Stimulated activated CD4-positive, alpha-beta T cell treated with anti-CD3 and anti-CD28 coated beads, Interleukin-4, amount 100 ng/mL, for 1 hour (primary cell): ENCODE measurements at regions not wholly inside any gene's neighbourhood (a gene's known extent, or its start where the extent isn't known, plus 50 kb on each side); places are given as distances from the start of the nearest gene placed in this dataset.
"Not testable (repeated sequence)": the region's sequence is repeated elsewhere in the genome, so short reads cannot be mapped to it uniquely, and the experiment has no call there.

ENCODE experiments used
- DNase-seq: peaks from one replicate; pipeline ENCODE4 v3.0.0-alpha.2; 2020

GRCh38 chr9:99489060-99489413, 267.0 kb downstream of the SEC61B start:
- no peak for DNase-seq

- no peak for DNase-seq
Observed at GRCh38 chr9:99490729-99491128, 268.6 kb downstream of the SEC61B start.

GRCh38 chr9:99491408-99492158, 269.5 kb downstream of the SEC61B start:
- no peak for DNase-seq

- DNase-seq, result no peak
Observed at GRCh38 chr9:99497641-99498040, 275.6 kb downstream of the SEC61B start.

GRCh38 chr9:99498979-99499378, 276.9 kb downstream of the SEC61B start:
- DNase-seq, result not testable (repeated sequence)

GRCh38 chr9:99505936-99506335, 283.9 kb downstream of the SEC61B start:
- no peak for DNase-seq

- no peak for DNase-seq
Observed at GRCh38 chr9:99506747-99507348, 284.8 kb downstream of the SEC61B start.

- DNase-seq, result no peak
Observed at GRCh38 chr9:99509065-99509745, 287.1 kb downstream of the SEC61B start.

GRCh38 chr9:99509900-99510535, 287.9 kb downstream of the SEC61B start:
- no peak for DNase-seq

GRCh38 chr9:99511723-99512122, 289.6 kb downstream of the SEC61B start:
- no peak for DNase-seq

- DNase-seq, result no peak
Observed at GRCh38 chr9:99513441-99514112, 291.5 kb downstream of the SEC61B start.

GRCh38 chr9:99515093-99515492, 293.0 kb downstream of the SEC61B start:
- no peak for DNase-seq

GRCh38 chr9:99515895-99516656, 294.0 kb downstream of the SEC61B start:
- DNase-seq, result no peak

- no peak for DNase-seq
Observed at GRCh38 chr9:99516657-99517049, 294.6 kb downstream of the SEC61B start.

GRCh38 chr9:99523838-99524237, 297.8 kb upstream of the NR4A3 start:
- DNase-seq, result no peak

GRCh38 chr9:99531313-99531712, 290.4 kb upstream of the NR4A3 start:
- no peak for DNase-seq

- DNase-seq, result no peak
Observed at GRCh38 chr9:99533421-99533820, 288.3 kb upstream of the NR4A3 start.

- no peak for DNase-seq
Observed at GRCh38 chr9:99537996-99538395, 283.7 kb upstream of the NR4A3 start.

GRCh38 chr9:99544526-99544925, 277.2 kb upstream of the NR4A3 start:
- no peak for DNase-seq

- no peak for DNase-seq
Observed at GRCh38 chr9:99549441-99549840, 272.2 kb upstream of the NR4A3 start.

- no peak for DNase-seq
Observed at GRCh38 chr9:99555792-99556191, 265.9 kb upstream of the NR4A3 start.

- DNase-seq, result no peak
Observed at GRCh38 chr9:99556998-99557397, 264.7 kb upstream of the NR4A3 start.
